Smooth muscle cell (in vitro differentiated cells): ENCODE measurements at regions not wholly inside any gene's neighbourhood (a gene's known extent, or its start where the extent isn't known, plus 50 kb on each side); places are given as distances from the start of the nearest gene placed in this dataset.

Experiments used
- DNase-seq: peaks from one replicate; lab custom pipeline; 2025; ENCODE audit not compliant: unreplicated experiment; lab: John Stamatoyannopoulos, UW
- H2AFZ ChIP-seq: fragments of 200-600 bp; sonication (generic); 2 replicates; pipeline ENCODE4 v1.6.0; 2016; ENCODE audit warnings: antibody characterized with exemption, low read depth, mild to moderate bottlenecking
- H3F3A ChIP-seq: fragments of 200-600 bp; sonication (generic); 2 replicates; pipeline ENCODE4 v1.6.0; 2017; ENCODE audit warnings: antibody characterized with exemption, low read depth
- H3K27ac ChIP-seq: fragments of 200-600 bp; sonication (generic); 2 replicates; pipeline ENCODE4 v1.5.1; 2016; ENCODE audit warnings: low read depth, mild to moderate bottlenecking
- H3K27me3 ChIP-seq: fragments of 200-600 bp; sonication (generic); 2 replicates; pipeline ENCODE4 v1.6.1; 2016; ENCODE audit warnings: low read depth, mild to moderate bottlenecking
- H3K36me3 ChIP-seq: fragments of 200-600 bp; sonication (generic); 2 replicates; pipeline ENCODE4 v1.5.1; 2016; ENCODE audit warnings: low read depth
- H3K4me1 ChIP-seq: fragments of 200-600 bp; sonication (generic); 2 replicates; pipeline ENCODE4 v1.5.1; 2016; ENCODE audit warnings: low read depth
- H3K4me2 ChIP-seq: fragments of 200-600 bp; sonication (generic); 2 replicates; pipeline ENCODE4 v1.6.0; 2016; ENCODE audit warnings: mild to moderate bottlenecking
- H3K4me3 ChIP-seq: fragments of 200-600 bp; sonication (generic); 2 replicates; pipeline ENCODE4 v1.5.1; 2016; ENCODE audit warnings: mild to moderate bottlenecking
- H3K79me2 ChIP-seq: fragments of 200-600 bp; sonication (generic); 2 replicates; pipeline ENCODE4 v1.6.0; 2016; ENCODE audit warnings: low read depth, mild to moderate bottlenecking
- H3K9ac ChIP-seq: fragments of 200-600 bp; sonication (generic); 2 replicates; pipeline ENCODE4 v1.6.0; 2016; ENCODE audit warnings: low read depth
- H3K9me3 ChIP-seq: fragments of 200-600 bp; sonication (generic); replicated peaks from 2 replicates; pipeline ENCODE4 v1.5.1; 2016; ENCODE audit warnings: low read depth
- H4K20me1 ChIP-seq: fragments of 200-600 bp; sonication (generic); 2 replicates; pipeline ENCODE4 v1.6.0; 2016; ENCODE audit warnings: low read depth
- CTCF ChIP-seq: fragments of 200-600 bp; sonication (generic); IDR thresholded peaks from 2 replicates; pipeline ENCODE4 v1.5.1; 2017; ENCODE audit warnings: borderline replicate concordance, mild to moderate bottlenecking, antibody characterized with exemption; ENCODE audit not compliant: insufficient read depth, poor library complexity, severe bottlenecking
- WGBS: methylation state at CpG from one replicate; pipeline ENCODE4 v1.1.7; 2016; ENCODE audit warnings: low lambda C conversion rate; 5-methylcytosine and 5-hydroxymethylcytosine counted together

GRCh38 chr2:167555098-167555720, 666.9 kb downstream of the XIRP2 start:
- H3K4me1 ChIP-seq = no peaks in the 10 kb centered on the region
- 46% methylated on average over 2 of the region's 2 CpGs for WGBS
- no peak for DNase-seq
- H2AFZ ChIP-seq = no peak overlapping the region
- H3K4me3 ChIP-seq = no peak overlapping the region
- no peak overlapping the region for H3K9ac ChIP-seq
- H3K4me2 ChIP-seq = no peak overlapping the region
- H3K79me2 ChIP-seq = no peaks in the 10 kb centered on the region
- no peaks in the 10 kb centered on the region for H3K27me3 ChIP-seq
- no peak for TF ChIP-seq CTCF
- no peaks in the 10 kb centered on the region for H3K36me3 ChIP-seq
- no peaks in the 10 kb centered on the region for H3F3A ChIP-seq
- H4K20me1 ChIP-seq = no peaks in the 10 kb centered on the region
- no peaks in the 10 kb centered on the region for H3K9me3 ChIP-seq
- H3K27ac ChIP-seq = no peak overlapping the region

GRCh38 chr2:167553635-167554034, 665.4 kb downstream of the XIRP2 start:
- no peak for DNase-seq
- H3K4me1 ChIP-seq = no peaks in the 10 kb centered on the region
- no peaks in the 10 kb centered on the region for H3F3A ChIP-seq
- H3K4me2 ChIP-seq = no peak overlapping the region
- H3K36me3 ChIP-seq = no peaks in the 10 kb centered on the region
- no peak overlapping the region for H3K9ac ChIP-seq
- no peaks in the 10 kb centered on the region for H3K27me3 ChIP-seq
- 89% methylated on average over 2 of the region's 2 CpGs for WGBS
- H2AFZ ChIP-seq = no peak overlapping the region
- no peak overlapping the region for H3K27ac ChIP-seq
- no peak overlapping the region for H3K4me3 ChIP-seq
- no peak for TF ChIP-seq CTCF
- H3K79me2 ChIP-seq = no peaks in the 10 kb centered on the region
- no peaks in the 10 kb centered on the region for H3K9me3 ChIP-seq
- H4K20me1 ChIP-seq = no peaks in the 10 kb centered on the region

- Histone ChIP-seq H3K79me2 (no peaks in the 10 kb centered on the region), H3K36me3 (no peaks in the 10 kb centered on the region), H3K27ac (no peak overlapping the region), H3K27me3 (no peaks in the 10 kb centered on the region), H3F3A (no peaks in the 10 kb centered on the region), H3K4me1 (no peaks in the 10 kb centered on the region), H3K9ac (no peak overlapping the region), H4K20me1 (no peaks in the 10 kb centered on the region), H3K9me3 (no peaks in the 10 kb centered on the region), H2AFZ (peak overlapping the region; percentile 16), H3K4me3 (no peak overlapping the region), H3K4me2 (no peak overlapping the region)
- no peak for TF ChIP-seq CTCF
- no peak for DNase-seq
- WGBS = 51% methylated on average over 4 of the region's 4 CpGs
Observed at GRCh38 chr2:167551416-167551815, 663.1 kb downstream of the XIRP2 start.

- H4K20me1 ChIP-seq = no peaks in the 10 kb centered on the region
- no peaks in the 10 kb centered on the region for H3K79me2 ChIP-seq
- H3K36me3 ChIP-seq = no peaks in the 10 kb centered on the region
- H3K9ac ChIP-seq = no peak overlapping the region
- peak; percentile 44 for TF ChIP-seq CTCF
- H3K27ac ChIP-seq = no peak overlapping the region
- H3K4me3 ChIP-seq = no peak overlapping the region
- H3K9me3 ChIP-seq = no peaks in the 10 kb centered on the region
- DNase-seq = no peak
- no peaks in the 10 kb centered on the region for H3K4me1 ChIP-seq
- no peak overlapping the region for H2AFZ ChIP-seq
- H3K4me2 ChIP-seq = no peak overlapping the region
- 100% methylated on average over 1 of the region's 1 CpG for WGBS
- H3K27me3 ChIP-seq = no peaks in the 10 kb centered on the region
- H3F3A ChIP-seq = no peaks in the 10 kb centered on the region
Observed at GRCh38 chr2:167550448-167550847, 662.2 kb downstream of the XIRP2 start.
